Sigmoid colon (tissue), 6 donors: ENCODE measurements at regions not wholly inside any gene's neighbourhood (a gene's known extent, or its start where the extent isn't known, plus 50 kb on each side); places are given as distances from the start of the nearest gene placed in this dataset.
"Not testable (repeated sequence)": the region's sequence is repeated elsewhere in the genome, so short reads cannot be mapped to it uniquely, and the experiment has no call there.

ENCODE experiments used
- DNase-seq: peaks from one replicate; pipeline ENCODE4 v3.0.0-alpha.2; 2019
- H3K27ac ChIP-seq, 4 donors: fragments of 200-600 bp; sonication (generic); one replicate each; pipeline ENCODE4 v1.5.1; 2016 to 2019; ENCODE audit warnings: mild to moderate bottlenecking in 1 of 4
- H3K27me3 ChIP-seq, 3 donors: fragments of 200-600 bp; sonication (generic); one replicate each; pipeline ENCODE4 v1.5.1; 2019; ENCODE audit warnings: mild to moderate bottlenecking in 1 of 3
- H3K36me3 ChIP-seq, 4 donors: fragments of 200-600 bp; sonication (generic); one replicate each; pipeline ENCODE4 v1.5.1; 2016 to 2019
- H3K4me1 ChIP-seq, 4 donors: fragments of 200-600 bp; sonication (generic); one replicate each; pipeline ENCODE4 v1.5.1; 2017 to 2019
- H3K4me3 ChIP-seq, 4 donors: fragments of 200-600 bp; sonication (generic); one replicate each; pipeline ENCODE4 v1.5.1; 2017 to 2019; ENCODE audit warnings: mild to moderate bottlenecking in 2 of 4, moderate library complexity in 1 of 4
- H3K9me3 ChIP-seq, 4 donors: fragments of 200-600 bp in 3 of 4; sonication (generic) in 3 of 4; one replicate each; pipeline versions ENCODE4 v1.5.1 to v1.6.1; 2013 to 2019
- CTCF ChIP-seq, 4 experiments: fragments of 450-650 bp in 3 of 4; fragments of 200-600 bp in 1 of 4; IDR thresholded peaks; one replicate each; pipeline ENCODE4 v1.5.1; 2016 to 2019; ENCODE audit warnings: antibody characterized with exemption in 4 of 4, mild to moderate bottlenecking in 3 of 4, moderate library complexity in 2 of 4
- EP300 ChIP-seq, 4 donors: sonication (generic); formaldehyde crosslinking; IDR thresholded peaks; one replicate each; pipeline ENCODE4 v1.6.1; 2017; ENCODE audit warnings: antibody characterized with exemption in 4 of 4
- POLR2A ChIP-seq, 2 donors: fragments of 450-650 bp; IDR thresholded peaks; one replicate each; pipeline ENCODE4 v1.6.1; 2016; ENCODE audit warnings: antibody characterized with exemption in 2 of 2, mild to moderate bottlenecking in 2 of 2, moderate library complexity in 2 of 2
- POLR2AphosphoS5 ChIP-seq, 4 donors: sonication (generic); formaldehyde crosslinking; IDR thresholded peaks; one replicate each; pipeline ENCODE4 v1.6.1; 2017; ENCODE audit warnings: antibody characterized with exemption in 4 of 4
- WGBS, 2 donors: extraction: QIAGEN DNeasy Blood & Tissue Kit; methylation state at CpG; one replicate each; pipeline ENCODE4 v1.1.7; 2013; 5-methylcytosine and 5-hydroxymethylcytosine counted together
- intact Hi-C: fragments of 100-400 bp; cut with DNase I; formaldehyde crosslinking; loops from one replicate; pipeline ENCODE4 v1.15.1; 2023
- donor health status: healthy with polysubstance abuse.
- donor health status: healthy.

DNA sequence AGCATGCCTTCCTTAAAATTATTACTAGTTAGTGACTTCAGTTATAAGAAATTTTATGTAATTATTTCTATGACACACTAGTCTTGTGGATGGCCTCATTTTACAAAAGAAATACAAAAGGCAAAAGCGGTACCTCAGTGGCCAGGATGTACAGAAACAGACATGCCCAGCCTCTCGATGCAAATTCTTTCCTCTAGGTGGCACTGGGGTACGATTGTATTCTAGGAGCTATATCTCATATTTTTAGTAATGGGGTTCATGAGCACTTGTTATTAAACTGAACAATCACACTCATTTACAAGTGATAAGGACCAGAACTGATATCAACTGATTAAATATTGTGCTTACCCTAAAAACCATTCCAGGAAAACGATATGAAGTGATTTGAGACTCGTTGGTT, 59.8 kb downstream of the SOD2 start:
- intact Hi-C loops: no loop called here
- no peak for DNase-seq
- H3K4me1 ChIP-seq: no peaks in the 10 kb centered on the region
- 78 to 91% methylated on average over 5 of the region's 5 CpGs for WGBS, 2 donors
- H3K4me3 ChIP-seq: no peak overlapping the region
- H3K27me3 ChIP-seq: no peaks in the 10 kb centered on the region
- no peak for TF ChIP-seq POLR2AphosphoS5 (IDR thresholded peaks at IDR 0.05)
- no peak for TF ChIP-seq EP300 (IDR thresholded peaks at IDR 0.05)
- no peak for TF ChIP-seq POLR2A (IDR thresholded peaks at IDR 0.05)
- TF ChIP-seq CTCF (IDR thresholded peaks at IDR 0.05): no peak
- H3K9me3 ChIP-seq: no peaks in the 10 kb centered on the region
- no peak overlapping the region for H3K27ac ChIP-seq
- no peaks in the 10 kb centered on the region for H3K36me3 ChIP-seq

DNA sequence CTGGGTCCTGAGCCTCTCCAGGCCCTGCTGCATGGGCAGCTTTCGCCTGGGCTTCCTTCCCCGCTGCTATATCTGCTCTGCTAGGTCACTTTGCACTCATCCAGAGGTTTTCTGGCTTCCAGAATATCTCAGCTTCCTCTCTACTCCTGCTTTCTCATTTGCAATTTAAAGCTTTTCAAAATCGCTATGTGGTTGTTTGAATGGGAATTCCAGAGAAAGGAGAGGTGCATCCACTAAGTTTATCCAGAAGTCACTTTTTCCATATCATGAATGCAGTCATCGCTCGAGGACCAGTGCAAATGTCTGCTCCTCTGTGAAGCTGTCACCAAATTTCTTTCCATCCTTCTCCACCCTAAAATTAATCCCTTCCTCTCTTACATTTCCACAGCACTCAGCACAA, 61.2 kb downstream of the SOD2 start:
- 93% methylated on average over 5 of the region's 5 CpGs for WGBS, 2 donors
- no peak overlapping the region for H3K27ac ChIP-seq
- TF ChIP-seq EP300 (IDR thresholded peaks at IDR 0.05) (no peak), POLR2AphosphoS5 (IDR thresholded peaks at IDR 0.05) (no peak), POLR2A (IDR thresholded peaks at IDR 0.05) (no peak), CTCF (IDR thresholded peaks at IDR 0.05) (no peak)
- H3K4me1 ChIP-seq: no peaks in the 10 kb centered on the region
- H3K9me3 ChIP-seq: no peaks in the 10 kb centered on the region
- DNase-seq: no peak
- no peak overlapping the region for H3K4me3 ChIP-seq
- no peaks in the 10 kb centered on the region for H3K36me3 ChIP-seq
- intact Hi-C loops: no loop called here
- H3K27me3 ChIP-seq: no peaks in the 10 kb centered on the region

- no peaks in the 10 kb centered on the region for H3K27me3 ChIP-seq
- no peaks in the 10 kb centered on the region for H3K4me1 ChIP-seq
- no peak overlapping the region for H3K4me3 ChIP-seq
- TF ChIP-seq POLR2AphosphoS5 (IDR thresholded peaks at IDR 0.05) (no peak), EP300 (IDR thresholded peaks at IDR 0.05) (no peak)
- no peak overlapping the region for H3K27ac ChIP-seq
- no peaks in the 10 kb centered on the region for H3K36me3 ChIP-seq
- DNase-seq: no peak
- intact Hi-C loops: no loop called here
- no peaks in the 10 kb centered on the region for H3K9me3 ChIP-seq
- WGBS, 2 donors: 94 to 96% methylated on average over 2 of the region's 2 CpGs
Measured at GRCh38 chr6:159627939-159628338, 65.1 kb downstream of the SOD2 start.

DNA sequence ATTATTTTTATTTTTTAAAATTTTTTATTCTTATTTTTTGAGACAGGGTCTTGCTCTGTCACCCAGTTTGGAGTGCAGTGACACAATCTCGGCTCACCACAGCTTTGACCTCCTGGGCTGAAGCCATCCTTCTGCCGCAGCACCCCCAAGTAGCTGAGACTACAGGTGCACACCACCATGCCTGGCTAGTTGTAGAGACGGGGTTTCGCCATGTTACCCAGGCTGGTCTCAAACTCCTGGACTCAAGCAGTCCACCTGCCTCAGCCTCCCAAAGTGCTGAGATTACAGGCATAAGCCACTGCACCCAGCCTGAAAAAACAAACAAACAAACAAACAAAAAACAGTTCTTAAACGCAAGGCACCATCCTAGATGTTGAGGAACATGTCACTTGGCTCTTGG, 66.5 kb downstream of the SOD2 start:
- H3K9me3 ChIP-seq, intact Hi-C loops, H3K27ac ChIP-seq, H3K4me3 ChIP-seq, H3K36me3 ChIP-seq, DNase-seq, H3K27me3 ChIP-seq, H3K4me1 ChIP-seq: not testable (repeated sequence)
- WGBS, 2 donors: 93 to 94% methylated on average over 5 of the region's 5 CpGs

GRCh38 chr6:159623156-159623555, 69.9 kb downstream of the SOD2 start:
- intact Hi-C loops: no loop called here
- DNase-seq: no peak
- TF ChIP-seq CTCF (IDR thresholded peaks at IDR 0.05) (no peak), POLR2A (IDR thresholded peaks at IDR 0.05) (no peak), EP300 (IDR thresholded peaks at IDR 0.05) (no peak), POLR2AphosphoS5 (IDR thresholded peaks at IDR 0.05) (no peak)
- 94 to 95% methylated on average over 5 of the region's 5 CpGs for WGBS, 2 donors
- Histone ChIP-seq H3K36me3 (no peaks in the 10 kb centered on the region), H3K4me1 (no peaks in the 10 kb centered on the region), H3K27me3 (no peaks in the 10 kb centered on the region), H3K27ac (no peak overlapping the region), H3K4me3 (no peak overlapping the region), H3K9me3 (no peaks in the 10 kb centered on the region)

GRCh38 chr6:159620947-159621346, 72.1 kb downstream of the SOD2 start:
- 81 to 87% methylated on average over 1 of the region's 1 CpG for WGBS, 2 donors
- Histone ChIP-seq H3K9me3 (peaks cover 5 to 11% (median 9%) of the 10 kb centered on the region in 4 donors), H3K4me1 (no peaks in the 10 kb centered on the region), H3K4me3 (no peak overlapping the region), H3K27ac (peak overlapping the region in 1 of 4 donors; percentile 16), H3K36me3 (peaks cover 0 to 3% (median 0%) of the 10 kb centered on the region in 4 donors), H3K27me3 (no peaks in the 10 kb centered on the region)
- intact Hi-C loops: no loop called here
- DNase-seq: no peak
- TF ChIP-seq POLR2AphosphoS5 (IDR thresholded peaks at IDR 0.05): no peak
- TF ChIP-seq EP300 (IDR thresholded peaks at IDR 0.05): no peak
- TF ChIP-seq POLR2A (IDR thresholded peaks at IDR 0.05): no peak
